ENCODE measurements at regions not wholly inside any gene's neighbourhood (a gene's known extent, or its start where the extent isn't known, plus 50 kb on each side); places are given as distances from the start of the nearest gene placed in this dataset.

- TF ChIP-seq, protein P1, sequence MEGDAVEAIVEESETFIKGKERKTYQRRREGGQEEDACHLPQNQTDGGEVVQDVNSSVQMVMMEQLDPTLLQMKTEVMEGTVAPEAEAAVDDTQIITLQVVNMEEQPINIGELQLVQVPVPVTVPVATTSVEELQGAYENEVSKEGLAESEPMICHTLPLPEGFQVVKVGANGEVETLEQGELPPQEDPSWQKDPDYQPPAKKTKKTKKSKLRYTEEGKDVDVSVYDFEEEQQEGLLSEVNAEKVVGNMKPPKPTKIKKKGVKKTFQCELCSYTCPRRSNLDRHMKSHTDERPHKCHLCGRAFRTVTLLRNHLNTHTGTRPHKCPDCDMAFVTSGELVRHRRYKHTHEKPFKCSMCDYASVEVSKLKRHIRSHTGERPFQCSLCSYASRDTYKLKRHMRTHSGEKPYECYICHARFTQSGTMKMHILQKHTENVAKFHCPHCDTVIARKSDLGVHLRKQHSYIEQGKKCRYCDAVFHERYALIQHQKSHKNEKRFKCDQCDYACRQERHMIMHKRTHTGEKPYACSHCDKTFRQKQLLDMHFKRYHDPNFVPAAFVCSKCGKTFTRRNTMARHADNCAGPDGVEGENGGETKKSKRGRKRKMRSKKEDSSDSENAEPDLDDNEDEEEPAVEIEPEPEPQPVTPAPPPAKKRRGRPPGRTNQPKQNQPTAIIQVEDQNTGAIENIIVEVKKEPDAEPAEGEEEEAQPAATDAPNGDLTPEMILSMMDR (IDR thresholded peaks at IDR 0.05; ENCODE audit: extremely low read depth, insufficient read depth, missing control alignments): no peak
- DNase-seq (ENCODE audit: low spot score): no peak
- in situ Hi-C loops (cut with MboI; ENCODE audit: low pct_unique_long_range_greater_than_20kb, low sequenced_read_pairs, unreplicated experiment): no loop called here
Measured at GRCh38 chr5:146940295-146940694, 61.7 kb upstream of the PPP2R2B start.

- TF ChIP-seq, protein P1 (IDR thresholded peaks at IDR 0.05; ENCODE audit: extremely low read depth, insufficient read depth, missing control alignments): no peak
- in situ Hi-C loops (cut with MboI; ENCODE audit: low pct_unique_long_range_greater_than_20kb, low sequenced_read_pairs, unreplicated experiment): no loop called here
- no peak for DNase-seq (ENCODE audit: low spot score)
Measured at GRCh38 chr5:146944019-146944418, 65.5 kb upstream of the PPP2R2B start.

GRCh38 chr5:146944764-146945616 is 66.4 kb upstream of the PPP2R2B start:
- in situ Hi-C loops (cut with MboI; ENCODE audit: low pct_unique_long_range_greater_than_20kb, low sequenced_read_pairs, unreplicated experiment): no loop called here
- no peak for DNase-seq (ENCODE audit: low spot score)
- TF ChIP-seq, protein P1 (IDR thresholded peaks at IDR 0.05; ENCODE audit: extremely low read depth, insufficient read depth, missing control alignments): no peak

DNA sequence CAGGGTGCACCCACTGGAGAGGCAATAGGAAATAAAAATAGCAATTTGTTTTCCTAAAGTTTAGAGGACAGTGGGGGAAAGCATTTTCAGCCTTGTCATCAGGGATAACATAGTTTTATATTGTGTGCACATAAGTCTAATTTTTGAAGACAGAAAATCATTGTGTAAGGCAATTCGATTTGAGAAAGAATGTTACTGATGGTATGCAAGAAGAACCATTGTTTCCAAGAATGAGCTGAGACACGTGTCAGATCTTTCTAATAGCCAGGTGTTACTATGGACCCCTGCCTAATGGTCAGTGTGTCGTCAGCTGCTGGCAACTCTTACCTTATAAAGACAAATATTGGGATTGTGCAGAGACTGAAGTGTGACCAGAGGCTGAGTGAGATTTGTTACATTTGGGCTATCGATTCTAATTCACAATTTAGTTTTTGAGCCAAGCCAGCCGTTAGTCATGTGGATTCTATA is 67.1 kb upstream of the PPP2R2B start:
- DNase-seq (ENCODE audit: low spot score): no peak
- TF ChIP-seq, protein P1 (IDR thresholded peaks at IDR 0.05; ENCODE audit: extremely low read depth, insufficient read depth, missing control alignments): no peak
- in situ Hi-C loops (cut with MboI; ENCODE audit: low pct_unique_long_range_greater_than_20kb, low sequenced_read_pairs, unreplicated experiment): no loop called here

GRCh38 chr5:146947181-146947941 is 68.8 kb upstream of the PPP2R2B start:
- no peak for DNase-seq (ENCODE audit: low spot score)
- in situ Hi-C loops (cut with MboI; ENCODE audit: low pct_unique_long_range_greater_than_20kb, low sequenced_read_pairs, unreplicated experiment): no loop called here
- TF ChIP-seq, protein P1 (IDR thresholded peaks at IDR 0.05; ENCODE audit: extremely low read depth, insufficient read depth, missing control alignments): peak; percentile 28

- no peak for DNase-seq (ENCODE audit: low spot score)
- TF ChIP-seq, protein P1 (IDR thresholded peaks at IDR 0.05; ENCODE audit: extremely low read depth, insufficient read depth, missing control alignments): no peak
- in situ Hi-C loops (cut with MboI; ENCODE audit: low pct_unique_long_range_greater_than_20kb, low sequenced_read_pairs, unreplicated experiment): no loop called here
Measured at GRCh38 chr5:146948666-146949065, 70.1 kb upstream of the PPP2R2B start.
